Right forelimb (tissue), 1 donor: ENCODE measurements at regions not wholly inside any gene's neighbourhood (a gene's known extent, or its start where the extent isn't known, plus 50 kb on each side); places are given as distances from the start of the nearest gene placed in this dataset.
"Not testable (repeated sequence)": the region's sequence is repeated elsewhere in the genome, so short reads cannot be mapped to it uniquely, and the experiment has no call there.

Source experiments
- DNase-seq: peaks from one replicate; pipeline ENCODE4 v3.0.0-alpha.2; 2018

DNA sequence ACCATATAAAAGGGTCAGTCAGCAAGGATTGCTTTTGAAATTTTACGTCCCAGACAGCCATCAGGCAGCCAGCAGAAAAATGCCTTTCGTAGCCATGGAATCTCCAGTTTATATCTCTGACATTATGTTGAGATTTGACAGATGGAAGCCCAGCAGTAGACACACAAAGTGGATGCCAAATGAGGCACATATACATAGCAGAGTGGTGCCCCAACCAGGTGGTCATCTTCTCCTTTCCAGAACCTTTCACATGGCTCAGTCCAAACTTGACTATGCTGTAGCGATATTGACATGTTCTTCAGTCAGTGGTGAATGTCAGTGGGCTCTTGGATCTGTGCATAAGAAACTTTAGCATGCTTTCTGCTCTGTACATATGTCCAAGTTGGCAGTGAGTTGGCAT lies 123.3 kb upstream of the GBE1 start:
- DNase-seq = no peak

DNA sequence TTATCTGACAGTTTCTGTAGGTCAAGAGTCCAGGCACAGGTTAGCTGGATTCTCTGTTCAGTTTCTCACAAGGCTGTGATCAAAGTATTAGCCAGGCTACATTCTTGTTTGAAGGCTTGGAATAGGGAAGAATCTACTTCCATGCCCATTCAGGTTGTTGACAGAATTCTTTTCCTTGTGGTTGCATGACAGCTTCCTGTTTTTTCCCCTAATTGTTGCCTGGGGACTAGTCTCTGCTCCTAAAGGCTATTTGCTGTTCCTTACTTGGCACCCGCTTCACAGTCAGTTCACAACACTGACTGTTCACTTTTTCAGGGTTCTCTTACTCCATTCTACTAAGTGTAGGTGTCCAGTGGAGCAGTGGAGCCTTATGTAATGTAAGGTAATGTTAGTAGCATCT lies 115.4 kb upstream of the GBE1 start:
- DNase-seq = no peak

DNA sequence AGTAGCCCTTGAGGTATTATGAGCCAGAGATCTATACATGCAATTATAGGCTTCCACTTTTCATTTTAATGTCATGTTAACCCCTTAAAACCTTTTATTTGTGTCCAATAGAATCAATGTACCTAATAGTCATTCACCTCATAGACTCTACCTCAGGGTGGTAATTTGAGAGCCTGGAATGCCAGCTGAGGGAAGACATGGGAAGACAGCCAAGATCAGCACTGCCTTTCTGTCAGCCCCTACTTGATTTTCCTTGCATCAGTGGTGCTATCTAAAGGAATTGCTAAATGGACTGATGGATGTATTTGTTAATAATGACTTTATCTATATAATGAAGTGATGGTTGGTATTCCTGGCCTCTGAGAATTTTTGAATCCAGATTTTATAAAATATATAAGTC lies 113.3 kb upstream of the GBE1 start:
- no peak for DNase-seq

DNA sequence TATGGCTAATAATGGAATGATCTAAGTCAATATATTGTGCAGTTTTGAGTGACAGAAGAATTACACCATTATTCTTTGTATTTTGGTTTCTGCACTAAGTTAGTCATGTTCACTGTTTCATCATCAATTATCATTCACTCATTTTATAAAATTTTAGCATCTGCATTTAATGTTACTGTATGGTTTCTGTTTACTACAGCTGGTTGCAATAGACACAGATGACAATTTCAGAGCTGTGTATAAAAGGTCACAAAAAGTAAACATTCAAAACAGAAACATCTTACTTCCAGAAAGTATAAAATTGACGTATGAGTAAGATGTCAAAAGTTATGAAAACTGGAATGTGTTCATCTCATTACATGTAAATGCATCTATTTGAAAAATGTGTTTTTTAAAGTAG lies 111.1 kb upstream of the GBE1 start:
- no peak for DNase-seq

DNA sequence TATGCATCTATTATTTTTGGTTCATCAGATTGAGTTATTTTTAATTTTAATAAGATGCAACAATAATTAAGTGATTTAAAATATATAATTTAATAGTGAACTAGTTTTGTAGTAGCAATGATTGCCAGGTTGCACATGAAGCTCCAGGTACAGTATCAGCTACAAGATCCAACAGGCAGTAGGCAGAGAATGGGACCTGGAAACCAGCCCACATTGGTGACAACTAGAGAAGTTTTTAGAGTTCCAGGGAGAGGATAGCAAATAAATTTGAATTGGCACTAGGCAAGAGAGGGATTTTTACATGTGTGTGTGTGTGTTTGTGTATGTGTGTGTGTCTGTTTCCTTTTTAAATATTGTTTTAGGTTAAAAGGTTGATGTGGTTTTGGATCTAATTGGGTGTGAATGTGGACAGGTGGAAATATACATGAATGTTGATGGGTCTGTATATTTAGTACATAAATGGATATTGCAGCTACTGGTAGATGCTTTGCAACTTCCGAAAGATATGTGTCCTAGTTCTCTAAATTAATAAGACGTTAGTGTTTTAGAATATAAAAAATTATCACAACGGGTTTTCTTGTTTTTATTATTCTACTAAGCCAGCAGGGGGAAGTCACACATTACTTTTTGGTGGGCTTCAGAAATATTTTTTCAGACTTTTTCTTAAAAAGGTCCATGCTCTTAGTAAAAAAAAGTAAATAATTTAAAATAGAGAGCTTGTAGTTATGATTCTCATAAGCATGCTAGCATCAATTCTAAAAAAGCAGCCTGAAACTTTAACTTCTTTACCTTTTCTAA lies 110.1 kb upstream of the GBE1 start:
- no peak for DNase-seq

GRCh38 chr3:81869382-81869781 lies 107.9 kb upstream of the GBE1 start:
- no peak for DNase-seq

GRCh38 chr3:81868597-81868996 lies 107.2 kb upstream of the GBE1 start:
- DNase-seq = no peak

DNA sequence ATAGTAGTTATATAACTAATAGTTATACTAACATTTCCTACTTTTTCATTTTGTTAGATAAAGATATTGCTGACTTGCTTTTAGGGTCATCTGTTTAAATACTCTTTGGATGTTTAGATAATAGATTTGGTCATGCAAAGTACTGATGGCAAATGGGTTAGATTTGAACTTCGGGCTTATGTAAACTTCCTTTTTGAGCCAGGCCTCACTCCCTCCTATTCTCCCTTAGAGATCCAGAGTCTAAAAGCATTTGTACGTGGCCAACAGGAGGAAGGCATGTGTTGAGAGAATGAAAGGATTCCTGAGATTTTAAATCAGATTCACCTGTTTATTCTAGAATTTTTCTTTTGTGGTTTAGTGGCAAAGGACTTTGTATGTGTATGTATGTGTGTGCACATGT lies 106.4 kb upstream of the GBE1 start:
- DNase-seq = no peak

DNA sequence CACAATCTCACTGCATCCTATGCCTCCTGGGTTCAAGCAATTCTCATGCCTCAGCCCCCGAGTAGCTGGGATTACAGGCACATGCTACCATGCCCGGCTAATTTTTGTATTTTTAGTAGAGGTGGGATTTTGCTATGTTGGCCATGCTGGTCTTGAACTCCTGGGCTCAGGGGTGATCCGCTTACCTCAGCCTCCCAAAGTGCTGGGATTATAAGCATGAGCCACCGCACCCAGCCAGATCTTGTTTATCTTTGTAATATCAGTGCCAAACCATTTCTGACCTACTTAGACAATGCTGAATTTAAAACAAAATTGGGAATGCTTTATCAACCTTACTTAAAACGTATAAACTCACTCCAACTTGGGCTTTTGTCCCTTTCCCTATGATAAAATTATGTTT lies 103.7 kb upstream of the GBE1 start:
- not testable (repeated sequence) for DNase-seq

GRCh38 chr3:81864272-81864671 lies 102.8 kb upstream of the GBE1 start:
- no peak for DNase-seq

DNA sequence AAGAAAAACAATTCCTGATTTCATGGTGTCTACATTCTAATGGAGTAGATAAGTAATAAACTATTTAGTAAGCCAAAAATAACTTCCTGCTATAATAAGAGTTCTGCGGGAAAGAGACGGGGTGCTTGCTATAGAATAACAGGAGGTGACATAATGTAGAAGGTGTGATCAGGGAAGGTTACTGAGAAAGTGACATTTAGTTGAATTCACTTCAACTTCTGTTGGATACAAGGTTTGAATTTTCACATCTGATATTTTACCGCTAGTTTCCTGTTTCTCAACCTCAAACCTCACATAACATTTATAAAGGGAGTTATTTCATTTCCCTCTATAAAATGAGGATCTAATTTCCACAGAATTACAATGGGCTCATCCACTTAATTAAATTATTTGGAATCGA lies 102.3 kb upstream of the GBE1 start:
- no peak for DNase-seq

- DNase-seq = no peak
These were observed 100.1 kb upstream of the GBE1 start for GRCh38 chr3:81861593-81861992.

DNA sequence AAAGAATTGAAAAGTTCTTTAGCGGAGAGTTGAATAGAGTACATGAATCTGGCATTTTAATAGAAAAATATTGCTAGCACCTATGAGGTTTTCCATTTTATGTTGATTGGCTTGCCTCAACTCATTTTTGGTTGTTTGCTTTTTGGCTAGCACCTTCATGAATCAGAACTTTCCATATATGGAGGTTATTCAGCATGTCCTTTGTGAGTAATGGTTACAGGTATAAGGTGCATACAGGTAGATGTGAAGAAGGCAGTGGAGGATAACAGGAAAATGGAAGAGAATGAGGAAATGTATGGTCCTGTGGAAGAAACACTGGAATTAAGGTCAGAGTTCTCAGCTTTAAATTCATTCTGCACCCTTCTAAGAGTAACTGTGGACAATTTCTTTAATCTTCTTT lies 98.1 kb upstream of the GBE1 start:
- DNase-seq = no peak

DNA sequence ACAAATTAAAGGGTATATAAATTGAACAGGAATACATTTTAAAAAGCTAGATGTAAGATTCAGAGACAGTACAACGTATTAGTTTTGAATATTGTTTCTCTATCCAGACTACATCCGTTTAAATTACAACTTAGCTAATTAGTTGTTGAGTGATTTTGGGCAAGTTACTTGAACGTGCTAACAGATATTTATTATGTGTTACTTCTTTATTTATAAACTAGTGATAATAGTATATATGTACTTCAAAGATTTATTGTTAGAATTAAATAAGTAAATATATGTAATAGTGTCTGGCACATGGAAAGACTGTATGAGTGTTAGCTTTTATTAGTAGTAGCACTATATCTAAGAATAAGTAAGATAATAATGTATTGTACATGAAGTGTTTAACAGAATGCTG lies 92.0 kb upstream of the GBE1 start:
- no peak for DNase-seq

DNA sequence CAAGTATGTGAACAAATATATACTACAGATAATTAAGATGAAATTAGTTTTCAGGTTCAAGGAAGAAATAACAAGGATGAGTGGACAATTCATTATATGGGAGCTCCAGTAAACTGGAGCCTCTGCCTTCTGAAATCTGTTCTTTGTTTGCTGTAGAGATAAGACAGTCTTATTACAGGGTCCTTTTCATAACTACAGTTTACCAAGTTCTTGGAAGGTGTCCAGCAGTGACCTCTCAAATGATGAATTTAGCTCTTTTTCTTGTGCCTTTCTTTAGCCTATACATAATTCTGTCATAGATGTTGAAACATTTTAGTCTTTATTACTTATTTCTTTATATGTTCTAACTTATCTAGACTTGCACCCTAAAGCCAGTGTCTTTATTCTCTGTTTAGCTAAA lies 89.7 kb upstream of the GBE1 start:
- no peak for DNase-seq

DNA sequence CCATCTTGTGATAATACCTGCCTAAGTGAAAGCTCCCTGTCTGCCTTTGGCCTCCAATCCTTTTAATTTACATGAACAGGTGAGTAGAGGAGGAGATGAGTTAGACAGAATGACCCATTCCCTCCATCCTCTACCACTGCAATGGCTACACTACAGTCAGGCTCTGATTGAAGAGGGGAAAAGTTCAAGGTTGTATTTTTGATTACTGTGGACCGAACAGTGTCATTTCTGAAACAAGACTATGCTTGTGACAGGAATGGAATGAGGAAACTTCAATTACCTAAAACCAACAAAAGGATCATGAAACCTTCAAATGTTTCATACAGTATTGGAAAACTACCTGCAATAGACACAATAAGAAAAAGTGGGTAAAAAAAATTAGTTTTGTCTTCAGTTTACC lies 85.5 kb upstream of the GBE1 start:
- no peak for DNase-seq

GRCh38 chr3:81841540-81841939 lies 80.1 kb upstream of the GBE1 start:
- DNase-seq = no peak

DNA sequence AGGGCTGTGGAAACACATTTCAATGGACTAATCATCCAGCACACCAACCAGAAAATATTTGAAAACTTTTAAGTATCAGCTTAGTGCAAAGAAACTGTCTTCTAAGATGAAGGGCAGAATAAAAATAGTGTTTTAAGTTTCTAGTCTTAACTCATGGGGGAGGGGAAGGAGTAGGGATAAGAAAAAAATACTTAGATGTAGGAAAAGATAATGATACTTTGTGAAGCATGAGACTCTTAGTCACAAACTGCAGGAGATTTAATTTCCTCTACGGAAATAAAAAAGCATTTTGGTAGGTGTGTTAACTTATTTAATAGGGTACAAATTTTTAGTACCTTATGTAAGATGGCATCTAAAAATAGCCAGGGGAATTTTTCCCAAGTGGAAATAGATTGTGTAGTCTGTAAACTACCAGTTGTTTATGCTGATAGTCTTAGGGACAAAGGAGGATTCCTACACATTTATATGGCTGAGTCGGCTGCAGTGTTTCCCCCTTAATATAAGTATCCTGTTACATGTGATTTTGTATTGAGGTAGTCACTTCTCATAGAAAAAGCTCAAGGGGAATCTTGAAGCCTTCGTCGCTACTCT lies 78.2 kb upstream of the GBE1 start:
- no peak for DNase-seq

GRCh38 chr3:81838457-81838856 lies 77.0 kb upstream of the GBE1 start:
- DNase-seq = no peak

GRCh38 chr3:81837071-81837593 lies 75.7 kb upstream of the GBE1 start:
- no peak for DNase-seq

GRCh38 chr3:81829937-81830336 lies 68.5 kb upstream of the GBE1 start:
- no peak for DNase-seq

DNA sequence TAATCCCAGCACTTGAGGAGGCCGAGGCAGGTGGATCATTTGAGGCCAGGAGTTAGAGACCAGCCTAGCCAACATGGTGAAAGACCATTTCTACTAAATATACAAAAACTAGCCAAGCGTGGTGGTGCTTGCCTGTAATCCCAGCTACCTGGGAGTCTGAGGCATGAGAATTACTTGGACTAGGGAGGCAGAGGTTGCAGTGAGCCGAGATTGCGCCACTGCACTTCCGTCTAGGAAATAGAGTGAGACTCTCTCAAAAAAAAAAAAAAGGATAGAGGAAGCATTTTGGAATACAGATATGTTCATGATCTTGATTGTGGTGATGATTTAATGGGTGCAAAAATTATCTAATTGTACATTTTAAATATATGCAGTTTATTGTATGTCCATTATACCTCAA lies 67.8 kb upstream of the GBE1 start:
- DNase-seq = not testable (repeated sequence)

DNA sequence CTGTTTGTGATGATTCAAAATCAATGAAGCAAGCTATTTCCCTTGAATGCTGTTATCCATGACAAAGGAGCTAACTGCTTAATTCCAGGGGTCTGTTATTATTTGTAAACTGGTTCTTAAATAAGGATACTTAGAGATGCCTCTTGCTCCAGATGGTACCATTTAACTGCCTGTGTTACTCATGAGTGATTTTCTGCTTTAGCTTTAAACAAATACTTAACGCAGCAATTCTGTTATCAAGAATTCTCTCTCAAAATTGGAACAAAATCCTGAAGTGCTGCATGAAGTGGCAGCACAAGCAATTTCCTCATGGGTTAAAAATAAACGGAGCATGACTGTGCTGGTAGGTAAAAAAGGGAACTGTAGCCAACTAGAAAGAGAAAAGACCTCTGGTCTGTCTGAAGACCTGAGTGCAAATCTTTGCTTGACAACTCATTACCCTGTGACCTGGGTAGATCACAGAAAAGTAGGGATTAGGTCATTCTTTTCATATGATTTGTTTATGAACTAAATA lies 62.5 kb upstream of the GBE1 start:
- DNase-seq = no peak

DNA sequence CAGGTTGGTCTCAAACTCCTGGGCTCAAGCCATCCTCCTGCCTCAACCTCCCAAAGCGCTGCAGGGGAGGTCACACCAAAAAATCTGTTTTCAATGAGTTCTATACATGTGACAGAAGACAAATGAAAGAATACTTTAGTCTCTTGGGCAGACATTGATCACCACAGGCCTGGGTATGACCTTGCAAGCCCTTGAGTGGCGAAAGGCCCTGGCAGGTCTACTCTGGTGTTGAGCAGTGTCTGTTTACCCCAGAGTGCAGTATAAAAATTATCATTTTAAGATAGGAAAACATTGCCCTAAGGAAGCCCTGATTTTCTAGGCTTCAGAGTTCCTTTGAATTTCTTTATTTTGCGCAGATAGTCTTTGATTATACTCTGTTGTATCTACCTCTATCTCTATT lies 61.6 kb upstream of the GBE1 start:
- no peak for DNase-seq
